Hepatocyte (in vitro differentiated cells): ENCODE measurements at regions not wholly inside any gene's neighbourhood (a gene's known extent, or its start where the extent isn't known, plus 50 kb on each side); places are given as distances from the start of the nearest gene placed in this dataset.

Experiments used
- EZH2 ChIP-seq: fragments of 200-600 bp; sonication (generic); IDR thresholded peaks from 2 replicates; pipeline ENCODE4 v1.6.1; 2016; ENCODE audit warnings: antibody characterized with exemption, mild to moderate bottlenecking, borderline replicate concordance
- EZH2phosphoT487 ChIP-seq: fragments of 200-600 bp; sonication (generic); IDR thresholded peaks from one replicate; pipeline ENCODE4 v1.6.1; 2018; ENCODE audit warnings: antibody characterized with exemption, mild to moderate bottlenecking, low read depth, moderate library complexity; ENCODE audit not compliant: unreplicated experiment, severe bottlenecking
- TF ChIP-seq, protein P1 (sequence below): fragments of 200-600 bp; sonication (generic); IDR thresholded peaks from 2 replicates; pipeline ENCODE4 v1.5.1; 2016; ENCODE audit warnings: antibody characterized with exemption, mild to moderate bottlenecking; ENCODE audit not compliant: poor library complexity

- TF ChIP-seq, protein P1, sequence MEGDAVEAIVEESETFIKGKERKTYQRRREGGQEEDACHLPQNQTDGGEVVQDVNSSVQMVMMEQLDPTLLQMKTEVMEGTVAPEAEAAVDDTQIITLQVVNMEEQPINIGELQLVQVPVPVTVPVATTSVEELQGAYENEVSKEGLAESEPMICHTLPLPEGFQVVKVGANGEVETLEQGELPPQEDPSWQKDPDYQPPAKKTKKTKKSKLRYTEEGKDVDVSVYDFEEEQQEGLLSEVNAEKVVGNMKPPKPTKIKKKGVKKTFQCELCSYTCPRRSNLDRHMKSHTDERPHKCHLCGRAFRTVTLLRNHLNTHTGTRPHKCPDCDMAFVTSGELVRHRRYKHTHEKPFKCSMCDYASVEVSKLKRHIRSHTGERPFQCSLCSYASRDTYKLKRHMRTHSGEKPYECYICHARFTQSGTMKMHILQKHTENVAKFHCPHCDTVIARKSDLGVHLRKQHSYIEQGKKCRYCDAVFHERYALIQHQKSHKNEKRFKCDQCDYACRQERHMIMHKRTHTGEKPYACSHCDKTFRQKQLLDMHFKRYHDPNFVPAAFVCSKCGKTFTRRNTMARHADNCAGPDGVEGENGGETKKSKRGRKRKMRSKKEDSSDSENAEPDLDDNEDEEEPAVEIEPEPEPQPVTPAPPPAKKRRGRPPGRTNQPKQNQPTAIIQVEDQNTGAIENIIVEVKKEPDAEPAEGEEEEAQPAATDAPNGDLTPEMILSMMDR: no peak
- TF ChIP-seq EZH2phosphoT487: no peak
- no peak for TF ChIP-seq EZH2
Measured at GRCh38 chr15:98190914-98191313, 230.4 kb downstream of the ARRDC4 start.
